ENCODE measurements at regions not wholly inside any gene's neighbourhood (a gene's known extent, or its start where the extent isn't known, plus 50 kb on each side); places are given as distances from the start of the nearest gene placed in this dataset.
"Not testable (repeated sequence)": the region's sequence is repeated elsewhere in the genome, so short reads cannot be mapped to it uniquely, and the experiment has no call there.

- H3K9me3 Mint-ChIP-seq (ENCODE audit: insufficient read depth): no peaks in the 10 kb centered on the region
Measured at GRCh38 chr21:28385845-28386244, 606.8 kb downstream of the LTN1 start.

GRCh38 chr21:28381000-28381745 lies 611.5 kb downstream of the LTN1 start:
- POLR2A ChIA-PET; H3K36me3 ChIP-seq (replicated peaks in 1 of 2; ENCODE audit: control extremely low read depth in 1 of 2, control insufficient read depth in 1 of 2, extremely low read depth in 1 of 2, insufficient read depth in 2 of 2, low read length in 1 of 2); H3K9me3 Mint-ChIP-seq (ENCODE audit: insufficient read depth); H3K27ac Mint-ChIP-seq; H3K27me3 Mint-ChIP-seq; H3K27ac ChIP-seq (ENCODE audit: low read length in 2 of 2); intact Hi-C loops (cut with micrococcal nuclease); H3K4me3 ChIP-seq (ENCODE audit: control extremely low read depth in 1 of 5, extremely low read depth in 1 of 5, insufficient read depth in 1 of 5, low read depth in 2 of 5, low read length in 4 of 5); ATAC-seq (ENCODE audit: low read depth); H3K79me2 ChIP-seq (ENCODE audit: control insufficient read depth, insufficient read depth, low read length); H3K4me1 Mint-ChIP-seq; H3K4me1 ChIP-seq (ENCODE audit: control insufficient read depth in 2 of 2, insufficient read depth in 2 of 2, low read length in 2 of 2); DNase-seq; H3K9ac ChIP-seq (ENCODE audit: low read length); H3K9me3 ChIP-seq (ENCODE audit: control extremely low read depth in 1 of 3, control insufficient read depth in 2 of 3, insufficient read depth in 1 of 3, low read length in 2 of 3); H3K4me2 ChIP-seq (replicated peaks; ENCODE audit: low read depth, low read length, poor library complexity, severe bottlenecking); H3K27me3 ChIP-seq (replicated peaks in 1 of 4; ENCODE audit: control extremely low read depth in 1 of 4, control insufficient read depth in 3 of 4, insufficient read depth in 4 of 4, low read length in 3 of 4); H4K20me1 ChIP-seq (ENCODE audit: control insufficient read depth, insufficient read depth, low read length, poor library complexity, severe bottlenecking); H2AFZ ChIP-seq (ENCODE audit: insufficient read depth, low read depth, low read length, poor library complexity, severe bottlenecking); H3K4me3 Mint-ChIP-seq; CTCF ChIA-PET: not testable (repeated sequence)
- WGBS (ENCODE audit: insufficient coverage): no CpG with 5 or more reads among the region's 2 CpGs

More at GRCh38 chr21:28385845-28386244, 606.8 kb downstream of the LTN1 start:
- no CpG with 5 or more reads among the region's 1 CpG for WGBS (ENCODE audit: insufficient coverage)
- Histone ChIP-seq H3K79me2 (ENCODE audit: control insufficient read depth, insufficient read depth, low read length) (no peaks in the 10 kb centered on the region), H3K9ac (ENCODE audit: low read length) (no peak overlapping the region), H3K36me3 (replicated peaks in 1 of 2; ENCODE audit: control extremely low read depth in 1 of 2, control insufficient read depth in 1 of 2, extremely low read depth in 1 of 2, insufficient read depth in 2 of 2, low read length in 1 of 2) (no peaks in the 10 kb centered on the region), H3K4me1 (ENCODE audit: control insufficient read depth in 2 of 2, insufficient read depth in 2 of 2, low read length in 2 of 2) (no peaks in the 10 kb centered on the region), H4K20me1 (ENCODE audit: control insufficient read depth, insufficient read depth, low read length, poor library complexity, severe bottlenecking) (no peaks in the 10 kb centered on the region), H3K27ac (ENCODE audit: low read length in 2 of 2) (no peak overlapping the region), H3K4me2 (replicated peaks; ENCODE audit: low read depth, low read length, poor library complexity, severe bottlenecking) (no peak overlapping the region), H3K9me3 (ENCODE audit: control extremely low read depth in 1 of 3, control insufficient read depth in 2 of 3, insufficient read depth in 1 of 3, low read length in 2 of 3) (no peaks in the 10 kb centered on the region), H3K4me3 (ENCODE audit: control extremely low read depth in 1 of 5, extremely low read depth in 1 of 5, insufficient read depth in 1 of 5, low read depth in 2 of 5, low read length in 4 of 5) (no peak overlapping the region), H3K27me3 (replicated peaks in 1 of 4; ENCODE audit: control extremely low read depth in 1 of 4, control insufficient read depth in 3 of 4, insufficient read depth in 4 of 4, low read length in 3 of 4) (no peaks in the 10 kb centered on the region), H2AFZ (ENCODE audit: insufficient read depth, low read depth, low read length, poor library complexity, severe bottlenecking) (no peak overlapping the region)
- Mint-ChIP-seq H3K4me3 (no peak overlapping the region), H3K4me1 (no peaks in the 10 kb centered on the region), H3K27ac (no peak overlapping the region), H3K27me3 (no peaks in the 10 kb centered on the region)
- POLR2A ChIA-PET: no interaction called here
- intact Hi-C loops (cut with micrococcal nuclease): no loop called here
- ATAC-seq (ENCODE audit: low read depth) (no peak), DNase-seq (no peak)
- CTCF ChIA-PET: no interaction called here
- no peak for TF ChIP-seq EZH2 (IDR thresholded peaks at IDR 0.05; ENCODE audit: borderline replicate concordance, insufficient read depth, low read depth, low read length, poor library complexity, severe bottlenecking)
- no peak for TF ChIP-seq CTCF (IDR thresholded peaks at IDR 0.05)
